Stimulated activated CD4-positive, alpha-beta T cell treated with anti-CD3 and anti-CD28 coated beads, TNF-alpha, amount 100 ng/mL, for 1 hour (primary cell): ENCODE measurements at regions not wholly inside any gene's neighbourhood (a gene's known extent, or its start where the extent isn't known, plus 50 kb on each side); places are given as distances from the start of the nearest gene placed in this dataset.
"Not testable (repeated sequence)": the region's sequence is repeated elsewhere in the genome, so short reads cannot be mapped to it uniquely, and the experiment has no call there.

Source experiments
- DNase-seq, 3 donors: peaks; one replicate each; pipeline ENCODE4 v3.0.0-alpha.2; 2020; ENCODE audit warnings: low read depth in 3 of 3, low spot score in 1 of 3

DNA sequence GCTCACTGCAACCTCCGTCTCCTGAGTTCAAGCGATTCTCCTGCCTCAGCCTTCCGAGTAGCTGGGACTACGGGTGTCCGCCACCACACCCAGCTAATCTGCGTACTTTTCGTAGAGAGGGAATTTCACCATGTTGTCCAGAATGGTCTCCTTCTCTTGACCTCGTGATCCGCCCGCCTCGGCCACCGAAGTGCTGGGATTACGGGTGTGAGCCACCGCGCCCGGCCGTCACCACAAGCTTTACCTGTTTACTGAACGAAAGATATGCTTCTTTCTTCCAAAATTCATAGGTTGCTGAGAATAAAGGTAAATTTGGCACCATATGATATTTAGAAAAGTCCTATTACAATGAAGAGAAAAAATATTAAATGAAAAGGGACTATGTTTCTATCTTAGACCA is 333.5 kb upstream of the EPHA6 start:
- no peak for DNase-seq

- DNase-seq: not testable (repeated sequence)
These were observed 331.2 kb upstream of the EPHA6 start for GRCh38 chr3:96483191-96483590.

- DNase-seq: no peak
These were observed 330.6 kb upstream of the EPHA6 start for GRCh38 chr3:96483781-96484180.

GRCh38 chr3:96488708-96489107 is 325.7 kb upstream of the EPHA6 start:
- no peak for DNase-seq

DNA sequence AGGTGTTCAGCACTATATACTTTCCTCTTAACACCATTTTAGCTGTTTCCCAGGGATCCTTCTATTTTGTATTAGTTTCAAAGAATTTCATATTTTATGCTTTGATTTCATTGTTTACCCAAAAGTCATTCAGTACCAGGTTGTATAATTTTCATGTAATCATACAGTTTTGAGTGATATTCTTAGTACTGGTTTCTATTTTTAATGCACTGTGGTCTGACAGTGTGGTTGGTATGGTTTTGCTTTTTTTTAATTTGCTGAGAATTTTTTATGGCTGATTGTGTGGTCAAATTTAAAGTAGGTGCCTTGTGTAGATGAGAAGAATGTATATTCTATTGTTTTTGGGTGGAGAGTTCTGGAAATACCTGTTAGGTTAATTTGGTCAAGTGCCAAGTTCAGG is 323.4 kb upstream of the EPHA6 start:
- no peak for DNase-seq

GRCh38 chr3:96491868-96492267 is 322.5 kb upstream of the EPHA6 start:
- DNase-seq: no peak

DNA sequence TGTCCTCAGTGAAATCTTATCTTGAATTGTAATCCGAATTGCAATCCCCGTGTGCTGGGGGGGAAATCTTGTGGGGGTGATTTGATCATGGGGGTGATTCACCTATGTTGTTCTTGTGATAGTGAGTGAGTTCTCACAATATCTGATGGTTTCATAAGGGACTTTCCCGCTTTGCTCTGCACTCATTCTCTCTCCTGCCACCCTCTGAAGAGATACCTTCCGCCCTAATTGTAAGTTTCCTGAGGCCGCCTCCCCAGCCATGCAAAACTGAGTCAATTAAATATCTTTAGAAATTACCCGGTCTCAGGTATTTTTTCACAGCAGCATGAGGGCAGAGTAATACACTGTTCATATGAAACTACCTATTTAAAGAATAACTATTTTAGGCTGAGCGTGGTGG is 304.1 kb upstream of the EPHA6 start:
- DNase-seq: no peak

GRCh38 chr3:96537165-96537564 is 277.2 kb upstream of the EPHA6 start:
- no peak for DNase-seq

- no peak for DNase-seq
These were observed 276.2 kb upstream of the EPHA6 start for GRCh38 chr3:96538186-96538585.

DNA sequence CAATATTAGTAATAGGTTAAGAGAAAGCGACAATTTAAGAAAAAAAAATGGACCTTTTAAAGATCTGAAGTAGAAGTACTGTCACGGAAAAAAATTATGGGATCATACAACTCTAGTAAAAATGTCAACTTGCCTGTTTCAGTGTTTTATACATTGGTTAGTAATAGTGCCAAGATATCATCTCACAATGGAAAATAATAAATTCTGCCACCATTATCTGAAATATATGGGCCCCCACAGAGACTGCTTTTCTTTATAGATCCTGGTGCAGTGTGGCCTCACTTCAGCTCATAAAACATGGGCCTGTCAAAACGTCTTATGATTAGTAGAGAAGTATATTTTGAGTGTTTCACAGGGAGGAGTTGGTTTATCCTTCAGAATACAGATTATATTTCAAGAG is 266.3 kb upstream of the EPHA6 start:
- no peak for DNase-seq

GRCh38 chr3:96576935-96577334 is 237.5 kb upstream of the EPHA6 start:
- no peak for DNase-seq

- no peak for DNase-seq
These were observed 230.3 kb upstream of the EPHA6 start for GRCh38 chr3:96584066-96584465.

DNA sequence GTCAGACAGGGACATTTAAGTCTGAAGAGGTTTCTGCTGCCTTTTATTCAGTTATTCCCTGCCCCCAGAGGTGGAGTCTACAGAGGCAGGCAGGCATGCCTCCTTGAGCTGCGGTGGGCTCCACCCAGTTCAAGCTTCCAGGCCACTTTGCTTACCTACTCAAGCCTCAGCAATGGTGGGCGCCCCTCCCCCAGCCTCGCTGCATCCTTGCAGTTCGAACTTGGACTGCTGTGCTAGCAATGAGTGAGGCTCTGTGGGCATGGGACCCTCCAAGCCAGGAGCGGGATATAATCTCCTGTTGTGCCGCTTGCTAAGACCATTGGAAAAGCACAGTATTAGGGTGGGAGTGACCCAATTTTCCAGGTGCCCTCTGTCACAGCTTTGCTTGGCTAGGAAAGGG is 207.5 kb upstream of the EPHA6 start:
- not testable (repeated sequence) for DNase-seq

DNA sequence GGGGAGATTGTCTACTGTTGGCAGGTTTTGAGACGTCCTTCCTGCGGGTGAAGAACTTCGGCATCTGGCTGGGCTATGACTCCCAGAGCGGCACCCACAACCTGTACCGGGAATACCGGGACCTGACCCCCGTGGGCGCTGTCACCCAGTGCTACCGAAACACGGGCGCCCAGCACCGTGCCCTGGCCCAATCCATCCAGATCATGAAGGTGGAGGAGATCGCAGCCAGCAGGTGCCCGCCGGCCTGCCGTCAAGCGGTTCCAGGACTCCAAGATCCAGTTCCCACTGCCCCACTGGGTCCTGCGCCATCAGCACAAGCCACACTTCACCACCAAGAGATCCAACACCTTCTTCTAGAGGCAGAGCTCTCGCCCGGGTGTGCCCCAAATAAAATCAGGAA is 194.9 kb upstream of the EPHA6 start:
- no peak for DNase-seq

GRCh38 chr3:96622878-96623277 is 191.5 kb upstream of the EPHA6 start:
- no peak for DNase-seq

GRCh38 chr3:96631050-96631449 is 183.3 kb upstream of the EPHA6 start:
- DNase-seq: no peak

GRCh38 chr3:96646596-96646995 is 167.8 kb upstream of the EPHA6 start:
- no peak for DNase-seq

DNA sequence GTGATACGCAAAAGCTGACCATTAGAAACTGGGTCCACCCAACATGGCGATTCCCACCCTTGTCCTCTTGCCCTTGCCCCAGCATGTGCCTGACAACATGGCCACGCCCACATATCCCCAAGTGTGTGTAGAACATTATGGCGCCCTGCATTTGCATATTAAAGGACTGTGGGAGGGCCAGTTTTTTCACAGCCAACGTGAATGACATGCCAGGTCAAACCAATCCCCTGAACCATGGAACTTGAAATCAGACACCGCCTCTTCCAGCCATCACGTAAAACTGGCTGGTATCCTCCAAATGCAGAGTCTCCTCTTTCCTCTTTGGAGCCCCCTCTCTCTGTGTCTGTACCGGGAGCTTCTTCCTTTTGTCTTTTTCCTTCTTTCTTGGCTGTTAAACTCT is 156.7 kb upstream of the EPHA6 start:
- peak in 1 of 3 donors; percentile 0 for DNase-seq

- not testable (repeated sequence) for DNase-seq
These were observed 142.4 kb upstream of the EPHA6 start for GRCh38 chr3:96671861-96672595.

- no peak for DNase-seq
These were observed 137.2 kb upstream of the EPHA6 start for GRCh38 chr3:96677156-96677555.

DNA sequence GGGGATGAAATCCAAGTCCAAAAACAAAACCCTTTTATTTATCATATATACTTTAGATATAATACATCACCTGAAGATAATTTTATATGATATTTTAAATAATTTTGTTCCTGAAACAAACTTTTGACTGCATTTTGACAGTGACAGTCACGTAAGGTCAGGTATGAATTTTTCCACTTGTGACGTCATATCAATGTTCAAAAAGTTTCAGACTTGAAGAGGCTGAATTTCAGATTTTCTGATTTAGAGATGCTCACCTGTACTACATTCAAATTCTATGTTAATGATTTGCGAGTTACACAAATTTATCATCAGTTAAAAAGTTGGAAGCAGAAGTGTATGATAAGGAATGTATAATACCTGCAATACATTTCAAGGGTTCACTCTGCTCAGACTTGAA is 136.1 kb upstream of the EPHA6 start:
- DNase-seq: no peak

GRCh38 chr3:96700322-96701315 is 113.8 kb upstream of the EPHA6 start:
- no peak for DNase-seq
